ENCODE measurements at regions not wholly inside any gene's neighbourhood (a gene's known extent, or its start where the extent isn't known, plus 50 kb on each side); places are given as distances from the start of the nearest gene placed in this dataset.

DNA sequence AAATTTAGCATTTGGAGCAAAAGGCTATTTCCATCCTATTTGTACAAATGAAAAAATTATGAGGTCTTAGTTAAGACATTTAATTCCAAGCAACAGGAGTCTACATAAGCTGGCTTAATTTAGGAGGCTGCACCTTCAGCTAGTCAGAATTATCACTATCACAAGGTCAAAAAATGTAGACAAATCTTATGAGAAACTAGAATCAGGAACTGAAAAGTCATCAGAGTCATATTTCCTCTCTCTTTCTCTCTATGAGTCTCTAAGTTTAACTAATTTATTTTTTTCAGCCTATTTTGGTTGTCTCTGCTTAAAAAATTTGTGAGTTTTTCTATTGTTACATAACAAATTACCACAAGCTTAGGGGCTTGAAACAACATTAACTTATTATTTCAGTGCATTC is 807.1 kb upstream of the PRMT6 start:
- intact Hi-C loops (cut with micrococcal nuclease; ENCODE audit: unreplicated experiment): no loop called here
- H3K9me3 ChIP-seq (ENCODE audit: insufficient read depth, low read depth): no peaks in the 10 kb centered on the region
- H2AFZ ChIP-seq: no peak overlapping the region
- BruUV-seq (replicated peaks): no TSS peak
- no peaks in the 10 kb centered on the region for H3K9me2 ChIP-seq (ENCODE audit: insufficient read depth)
- ChIA-PET CTCF (no interaction called here), POLR2A (ENCODE audit: unreplicated experiment) (no interaction called here)
- no peaks in the 10 kb centered on the region for H3K4me1 ChIP-seq (replicated peaks; ENCODE audit: insufficient read depth)
- no peak overlapping the region for H3K27ac ChIP-seq
- H4K20me1 ChIP-seq (ENCODE audit: insufficient read depth): no peaks in the 10 kb centered on the region
- no peak overlapping the region for H3K4me3 ChIP-seq
- H3K4me2 ChIP-seq: no peak overlapping the region
- H3F3A ChIP-seq (ENCODE audit: insufficient read depth, low read depth): no peaks in the 10 kb centered on the region
- TF ChIP-seq CTCF (conservative IDR thresholded peaks at IDR 0.05) (no peak), EZH2 (IDR thresholded peaks at IDR 0.05; ENCODE audit: low read depth) (no peak)
- H3K79me2 ChIP-seq (ENCODE audit: low read depth): no peaks in the 10 kb centered on the region
- no peak for DNase-seq
- H3K27me3 ChIP-seq (ENCODE audit: insufficient read depth, low read depth): no peaks in the 10 kb centered on the region
- H3K36me3 ChIP-seq (ENCODE audit: low read depth): no peaks in the 10 kb centered on the region

DNA sequence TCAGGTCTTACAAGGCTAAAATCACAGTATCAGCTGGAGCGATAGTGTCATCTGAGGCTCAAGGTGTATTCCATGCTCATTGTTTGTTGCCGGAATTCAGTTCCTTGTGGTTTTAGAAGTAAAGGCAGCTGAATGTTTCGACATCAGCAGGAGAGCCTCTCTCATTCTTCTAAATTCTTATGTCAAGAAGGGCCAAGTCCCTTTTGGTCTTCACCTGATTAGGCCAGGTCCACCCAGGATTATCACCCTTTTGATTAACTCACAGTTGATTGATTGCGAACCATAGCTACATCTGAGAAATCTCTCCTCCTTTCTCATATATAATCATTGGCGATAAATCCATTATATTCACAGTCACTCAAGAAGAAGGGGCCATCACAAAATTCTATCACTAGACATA is 806.7 kb upstream of the PRMT6 start:
- DNase-seq: no peak
- POLR2A ChIA-PET (ENCODE audit: unreplicated experiment): no interaction called here
- no peak overlapping the region for H3K27ac ChIP-seq
- no peaks in the 10 kb centered on the region for H3K9me3 ChIP-seq (ENCODE audit: insufficient read depth, low read depth)
- no peak overlapping the region for H3K4me2 ChIP-seq
- H3K9me2 ChIP-seq (ENCODE audit: insufficient read depth): no peaks in the 10 kb centered on the region
- intact Hi-C loops (cut with micrococcal nuclease; ENCODE audit: unreplicated experiment): no loop called here
- H3K4me1 ChIP-seq (replicated peaks; ENCODE audit: insufficient read depth): no peaks in the 10 kb centered on the region
- TF ChIP-seq EZH2 (IDR thresholded peaks at IDR 0.05; ENCODE audit: low read depth) (no peak), CTCF (conservative IDR thresholded peaks at IDR 0.05) (no peak)
- BruUV-seq (replicated peaks): no TSS peak
- no peaks in the 10 kb centered on the region for H3K27me3 ChIP-seq (ENCODE audit: insufficient read depth, low read depth)
- H3K79me2 ChIP-seq (ENCODE audit: low read depth): no peaks in the 10 kb centered on the region
- no peaks in the 10 kb centered on the region for H4K20me1 ChIP-seq (ENCODE audit: insufficient read depth)
- H3F3A ChIP-seq (ENCODE audit: insufficient read depth, low read depth): no peaks in the 10 kb centered on the region
- no peak overlapping the region for H3K4me3 ChIP-seq
- CTCF ChIA-PET: no interaction called here
- no peaks in the 10 kb centered on the region for H3K36me3 ChIP-seq (ENCODE audit: low read depth)
- no peak overlapping the region for H2AFZ ChIP-seq

- H3K79me2 ChIP-seq (ENCODE audit: low read depth): no peaks in the 10 kb centered on the region
- no peaks in the 10 kb centered on the region for H4K20me1 ChIP-seq (ENCODE audit: insufficient read depth)
- intact Hi-C loops (cut with micrococcal nuclease; ENCODE audit: unreplicated experiment): no loop called here
- ChIA-PET CTCF (no interaction called here), POLR2A (ENCODE audit: unreplicated experiment) (no interaction called here)
- H3K27me3 ChIP-seq (ENCODE audit: insufficient read depth, low read depth): no peaks in the 10 kb centered on the region
- no peak for TF ChIP-seq CTCF (conservative IDR thresholded peaks at IDR 0.05)
- no peak for TF ChIP-seq EZH2 (IDR thresholded peaks at IDR 0.05; ENCODE audit: low read depth)
- 0 out of 2 replicates have a peak, but pooled peaks cover 5% of the 10 kb centered on the region for H3K9me2 ChIP-seq (ENCODE audit: insufficient read depth)
- BruUV-seq (replicated peaks): no TSS peak
- no peak overlapping the region for H2AFZ ChIP-seq
- H3F3A ChIP-seq (ENCODE audit: insufficient read depth, low read depth): no peaks in the 10 kb centered on the region
- no peak for DNase-seq
- H3K4me2 ChIP-seq: no peak overlapping the region
- no peak overlapping the region for H3K27ac ChIP-seq
- H3K36me3 ChIP-seq (ENCODE audit: low read depth): no peaks in the 10 kb centered on the region
- H3K4me3 ChIP-seq: no peak overlapping the region
- no peaks in the 10 kb centered on the region for H3K4me1 ChIP-seq (replicated peaks; ENCODE audit: insufficient read depth)
- H3K9me3 ChIP-seq (ENCODE audit: insufficient read depth, low read depth): no peaks in the 10 kb centered on the region
Observed at GRCh38 chr1:106254748-106255147, 801.7 kb upstream of the PRMT6 start.

All from PC-9 (cell line).